ENCODE measurements at regions not wholly inside any gene's neighbourhood (a gene's known extent, or its start where the extent isn't known, plus 50 kb on each side); places are given as distances from the start of the nearest gene placed in this dataset.
"Not testable (repeated sequence)": the region's sequence is repeated elsewhere in the genome, so short reads cannot be mapped to it uniquely, and the experiment has no call there.

GRCh38 chr13:109315481-109315880 lies 470.9 kb downstream of the IRS2 start:
- WGBS (ENCODE audit: extremely low coverage, insufficient coverage, insufficient read length) = no CpG with 5 or more reads among the region's 4 CpGs
- no peak overlapping the region for H3K4me3 ChIP-seq (ENCODE audit: low read depth, low read length)
- no peak overlapping the region for H2BK5ac ChIP-seq (ENCODE audit: low read depth, low read length, poor library complexity)
- no peak overlapping the region for H3K9ac ChIP-seq (ENCODE audit: low read length)
- no peak overlapping the region for H2BK12ac ChIP-seq (ENCODE audit: low read length)
- H4K91ac ChIP-seq (ENCODE audit: low read depth, low read length) = no peak overlapping the region
- H3K14ac ChIP-seq (ENCODE audit: low read length) = no peak overlapping the region
- no peaks in the 10 kb centered on the region for H3K79me2 ChIP-seq (ENCODE audit: control insufficient read depth, insufficient read depth, low read length, poor library complexity)
- H2AFZ ChIP-seq (ENCODE audit: insufficient read depth, low read length, poor library complexity) = no peak overlapping the region
- H3K23ac ChIP-seq (ENCODE audit: low read length) = no peak overlapping the region
- H2BK120ac ChIP-seq (ENCODE audit: insufficient read depth, low read length, poor library complexity) = no peak overlapping the region
- H3K9me3 ChIP-seq (ENCODE audit: insufficient read depth, low read depth, low read length) = no peaks in the 10 kb centered on the region
- no peak overlapping the region for H3K4me2 ChIP-seq (ENCODE audit: low read length)
- no peaks in the 10 kb centered on the region for H3K36me3 ChIP-seq (ENCODE audit: control insufficient read depth in 1 of 2, insufficient read depth in 2 of 2, low read length in 2 of 2)
- no peak for DNase-seq
- no peak overlapping the region for H3K27ac ChIP-seq (ENCODE audit: low read depth, low read length)
- H3K4ac ChIP-seq (ENCODE audit: low read depth, low read length) = no peak overlapping the region
- no peak overlapping the region for H4K12ac ChIP-seq (ENCODE audit: low read depth, low read length)
- H3K27me3 ChIP-seq (ENCODE audit: insufficient read depth, low read length) = no peaks in the 10 kb centered on the region
- H3K79me1 ChIP-seq (ENCODE audit: low read length) = no peaks in the 10 kb centered on the region
- no peak overlapping the region for H2AK5ac ChIP-seq (ENCODE audit: low read length)
- no peaks in the 10 kb centered on the region for H3K4me1 ChIP-seq (ENCODE audit: control insufficient read depth in 1 of 2, insufficient read depth in 2 of 2, low read length in 2 of 2)
- H3K18ac ChIP-seq (ENCODE audit: low read length) = no peak overlapping the region
- no peak overlapping the region for H4K8ac ChIP-seq (ENCODE audit: low read depth, low read length)

GRCh38 chr13:109314101-109314500 lies 472.3 kb downstream of the IRS2 start:
- WGBS (ENCODE audit: extremely low coverage, insufficient coverage, insufficient read length) = no CpG with 5 or more reads among the region's 5 CpGs
- Histone ChIP-seq H3K4me2 (ENCODE audit: low read length) (no peak overlapping the region), H2BK12ac (ENCODE audit: low read length) (no peak overlapping the region), H2BK120ac (ENCODE audit: insufficient read depth, low read length, poor library complexity) (no peak overlapping the region), H3K36me3 (ENCODE audit: control insufficient read depth in 1 of 2, insufficient read depth in 2 of 2, low read length in 2 of 2) (no peaks in the 10 kb centered on the region), H3K4me1 (ENCODE audit: control insufficient read depth in 1 of 2, insufficient read depth in 2 of 2, low read length in 2 of 2) (no peaks in the 10 kb centered on the region), H3K4ac (ENCODE audit: low read depth, low read length) (no peak overlapping the region), H2AK5ac (ENCODE audit: low read length) (no peak overlapping the region), H3K27ac (ENCODE audit: low read depth, low read length) (no peak overlapping the region), H4K12ac (ENCODE audit: low read depth, low read length) (no peak overlapping the region), H3K9me3 (ENCODE audit: insufficient read depth, low read depth, low read length) (no peaks in the 10 kb centered on the region), H3K79me1 (ENCODE audit: low read length) (no peaks in the 10 kb centered on the region), H3K79me2 (ENCODE audit: control insufficient read depth, insufficient read depth, low read length, poor library complexity) (no peaks in the 10 kb centered on the region), H2AFZ (ENCODE audit: insufficient read depth, low read length, poor library complexity) (no peak overlapping the region), H3K4me3 (ENCODE audit: low read depth, low read length) (no peak overlapping the region), H3K23ac (ENCODE audit: low read length) (no peak overlapping the region), H3K9ac (ENCODE audit: low read length) (no peak overlapping the region), H2BK5ac (ENCODE audit: low read depth, low read length, poor library complexity) (no peak overlapping the region), H3K18ac (ENCODE audit: low read length) (no peak overlapping the region), H4K8ac (ENCODE audit: low read depth, low read length) (no peak overlapping the region), H4K91ac (ENCODE audit: low read depth, low read length) (no peak overlapping the region), H3K27me3 (ENCODE audit: insufficient read depth, low read length) (no peaks in the 10 kb centered on the region), H3K14ac (ENCODE audit: low read length) (no peak overlapping the region)
- DNase-seq = peak; percentile 80 to 92

- Histone ChIP-seq H3K23ac (ENCODE audit: low read length) (no peak overlapping the region), H3K18ac (ENCODE audit: low read length) (no peak overlapping the region), H3K36me3 (ENCODE audit: control insufficient read depth in 1 of 2, insufficient read depth in 2 of 2, low read length in 2 of 2) (no peaks in the 10 kb centered on the region), H3K79me1 (ENCODE audit: low read length) (no peaks in the 10 kb centered on the region), H2AFZ (ENCODE audit: insufficient read depth, low read length, poor library complexity) (no peak overlapping the region), H3K4me1 (ENCODE audit: control insufficient read depth in 1 of 2, insufficient read depth in 2 of 2, low read length in 2 of 2) (no peaks in the 10 kb centered on the region), H3K27me3 (ENCODE audit: insufficient read depth, low read length) (no peaks in the 10 kb centered on the region), H3K14ac (ENCODE audit: low read length) (no peak overlapping the region), H4K12ac (ENCODE audit: low read depth, low read length) (no peak overlapping the region), H3K9ac (ENCODE audit: low read length) (no peak overlapping the region), H2AK5ac (ENCODE audit: low read length) (no peak overlapping the region), H4K91ac (ENCODE audit: low read depth, low read length) (no peak overlapping the region), H3K4me3 (ENCODE audit: low read depth, low read length) (no peak overlapping the region), H2BK5ac (ENCODE audit: low read depth, low read length, poor library complexity) (no peak overlapping the region), H3K9me3 (ENCODE audit: insufficient read depth, low read depth, low read length) (no peaks in the 10 kb centered on the region), H3K79me2 (ENCODE audit: control insufficient read depth, insufficient read depth, low read length, poor library complexity) (no peaks in the 10 kb centered on the region), H4K8ac (ENCODE audit: low read depth, low read length) (no peak overlapping the region), H3K4ac (ENCODE audit: low read depth, low read length) (no peak overlapping the region), H2BK12ac (ENCODE audit: low read length) (no peak overlapping the region), H2BK120ac (ENCODE audit: insufficient read depth, low read length, poor library complexity) (no peak overlapping the region), H3K4me2 (ENCODE audit: low read length) (no peak overlapping the region), H3K27ac (ENCODE audit: low read depth, low read length) (no peak overlapping the region)
- no peak for DNase-seq
Observed at GRCh38 chr13:109312399-109312798, 474.0 kb downstream of the IRS2 start.

DNA sequence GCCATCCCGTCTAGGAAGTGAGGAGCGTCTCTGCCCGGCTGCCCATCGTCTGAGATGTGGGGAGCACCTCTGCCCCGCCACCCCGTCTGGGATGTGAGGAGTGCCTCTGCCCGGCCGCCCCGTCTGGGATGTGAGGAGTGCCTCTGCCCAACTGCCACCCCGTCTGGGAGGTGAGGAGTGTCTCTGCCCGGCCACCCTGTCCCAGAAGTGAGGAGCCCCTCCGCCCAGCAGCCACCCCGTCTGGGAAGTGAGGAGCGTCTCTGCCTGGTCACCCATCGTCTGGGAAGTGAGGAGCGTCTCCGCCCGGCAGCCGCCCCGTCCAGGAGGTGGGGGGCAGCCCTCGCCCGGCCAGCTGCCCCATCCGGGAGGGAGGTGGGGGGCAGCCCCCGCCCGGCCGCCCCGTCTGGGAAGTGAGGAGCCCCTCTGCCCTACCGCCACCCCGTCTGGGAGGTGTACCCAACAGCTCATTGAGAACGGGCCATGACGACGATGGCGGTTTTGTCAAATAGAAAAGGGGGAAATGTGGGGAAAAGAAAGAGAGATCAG lies 474.9 kb downstream of the IRS2 start:
- H2BK120ac ChIP-seq (ENCODE audit: insufficient read depth, low read length, poor library complexity); H4K12ac ChIP-seq (ENCODE audit: low read depth, low read length); H3K9ac ChIP-seq (ENCODE audit: low read length); H4K91ac ChIP-seq (ENCODE audit: low read depth, low read length); H3K27ac ChIP-seq (ENCODE audit: low read depth, low read length); H2BK5ac ChIP-seq (ENCODE audit: low read depth, low read length, poor library complexity); H3K18ac ChIP-seq (ENCODE audit: low read length); DNase-seq; H4K8ac ChIP-seq (ENCODE audit: low read depth, low read length); H2AK5ac ChIP-seq (ENCODE audit: low read length); H2BK12ac ChIP-seq (ENCODE audit: low read length); H3K4me3 ChIP-seq (ENCODE audit: low read depth, low read length); H3K36me3 ChIP-seq (ENCODE audit: control insufficient read depth in 1 of 2, insufficient read depth in 2 of 2, low read length in 2 of 2); H3K4me2 ChIP-seq (ENCODE audit: low read length); H3K27me3 ChIP-seq (ENCODE audit: insufficient read depth, low read length); H3K79me2 ChIP-seq (ENCODE audit: control insufficient read depth, insufficient read depth, low read length, poor library complexity); H3K9me3 ChIP-seq (ENCODE audit: insufficient read depth, low read depth, low read length); H3K79me1 ChIP-seq (ENCODE audit: low read length); H2AFZ ChIP-seq (ENCODE audit: insufficient read depth, low read length, poor library complexity); H3K14ac ChIP-seq (ENCODE audit: low read length); H3K4ac ChIP-seq (ENCODE audit: low read depth, low read length); H3K4me1 ChIP-seq (ENCODE audit: control insufficient read depth in 1 of 2, insufficient read depth in 2 of 2, low read length in 2 of 2); H3K23ac ChIP-seq (ENCODE audit: low read length): not testable (repeated sequence)
- no CpG with 5 or more reads among the region's 33 CpGs for whole genome bisulfite sequencing (ENCODE audit: extremely low coverage, insufficient coverage, insufficient read length)

Measured in trophoblast cell (in vitro differentiated cells and primary cell).